ENCODE measurements at regions not wholly inside any gene's neighbourhood (a gene's known extent, or its start where the extent isn't known, plus 50 kb on each side); places are given as distances from the start of the nearest gene placed in this dataset.

- H3K4me3 ChIP-seq (ENCODE audit: low read length) = no peak overlapping the region
- DNase-seq (ENCODE audit: low read depth) = no peak
- no peak for TF ChIP-seq CTCF (IDR thresholded peaks at IDR 0.05; ENCODE audit: insufficient read depth, low read depth, low read length, missing control alignments)
Observed at GRCh38 chr13:75090872-75091615, 390.9 kb downstream of the TBC1D4 start.

- no peak for DNase-seq (ENCODE audit: low read depth)
- TF ChIP-seq CTCF (IDR thresholded peaks at IDR 0.05; ENCODE audit: insufficient read depth, low read depth, low read length, missing control alignments) = no peak
- no peak overlapping the region for H3K4me3 ChIP-seq (ENCODE audit: low read length)
Observed at GRCh38 chr13:75088915-75089314, 393.1 kb downstream of the TBC1D4 start.

- H3K4me3 ChIP-seq (ENCODE audit: low read length) = no peak overlapping the region
- no peak for DNase-seq (ENCODE audit: low read depth)
- TF ChIP-seq CTCF (IDR thresholded peaks at IDR 0.05; ENCODE audit: insufficient read depth, low read depth, low read length, missing control alignments) = no peak
Observed at GRCh38 chr13:75079226-75079625, 402.7 kb downstream of the TBC1D4 start.

GRCh38 chr13:75076476-75076875 is 405.5 kb downstream of the TBC1D4 start:
- TF ChIP-seq CTCF (IDR thresholded peaks at IDR 0.05; ENCODE audit: insufficient read depth, low read depth, low read length, missing control alignments) = no peak
- no peak for DNase-seq (ENCODE audit: low read depth)
- no peak overlapping the region for H3K4me3 ChIP-seq (ENCODE audit: low read length)

- no peak overlapping the region for H3K4me3 ChIP-seq (ENCODE audit: low read length)
- DNase-seq (ENCODE audit: low read depth) = no peak
- no peak for TF ChIP-seq CTCF (IDR thresholded peaks at IDR 0.05; ENCODE audit: insufficient read depth, low read depth, low read length, missing control alignments)
Observed at GRCh38 chr13:75073786-75074185, 408.2 kb downstream of the TBC1D4 start.

GRCh38 chr13:75072891-75073290 is 409.1 kb downstream of the TBC1D4 start:
- no peak for DNase-seq (ENCODE audit: low read depth)
- no peak overlapping the region for H3K4me3 ChIP-seq (ENCODE audit: low read length)
- TF ChIP-seq CTCF (IDR thresholded peaks at IDR 0.05; ENCODE audit: insufficient read depth, low read depth, low read length, missing control alignments) = no peak

- no peak for DNase-seq (ENCODE audit: low read depth)
- TF ChIP-seq CTCF (IDR thresholded peaks at IDR 0.05; ENCODE audit: insufficient read depth, low read depth, low read length, missing control alignments) = no peak
- no peak overlapping the region for H3K4me3 ChIP-seq (ENCODE audit: low read length)
Observed at GRCh38 chr13:75072368-75072767, 409.6 kb downstream of the TBC1D4 start.
